ENCODE measurements at regions not wholly inside any gene's neighbourhood (a gene's known extent, or its start where the extent isn't known, plus 50 kb on each side); places are given as distances from the start of the nearest gene placed in this dataset.

- intact Hi-C loops (cut with micrococcal nuclease): no loop called here
- no peak overlapping the region for H3K4me3 Mint-ChIP-seq
Measured at GRCh38 chr3:39587113-39587512, 119.6 kb downstream of the MOBP start.

GRCh38 chr3:39590806-39591205 lies 123.3 kb downstream of the MOBP start:
- no peak overlapping the region for H3K4me3 ChIP-seq (ENCODE audit: low read length)
- H3K4me1 Mint-ChIP-seq: no peaks in the 10 kb centered on the region
- no peak overlapping the region for H3K27ac ChIP-seq (ENCODE audit: low read depth, low read length)
- CTCF ChIA-PET: no interaction called here
- H3K36me3 ChIP-seq (ENCODE audit: control insufficient read depth in 2 of 3, insufficient read depth in 3 of 3, low read length in 3 of 3): no peaks in the 10 kb centered on the region
- no peak for ATAC-seq
- no peaks in the 10 kb centered on the region for H3K27me3 ChIP-seq (ENCODE audit: control insufficient read depth in 2 of 2, insufficient read depth in 2 of 2, low read length in 2 of 2)
- H3K4me1 ChIP-seq (ENCODE audit: control insufficient read depth in 2 of 2, insufficient read depth in 2 of 2, low read length in 2 of 2): no peaks in the 10 kb centered on the region
- H3K27me3 Mint-ChIP-seq: peaks cover 0 to 9% (median 3%) of the 10 kb centered on the region in 5 donors
- intact Hi-C loops (cut with micrococcal nuclease): no loop called here
- H3K27ac Mint-ChIP-seq: no peak overlapping the region
- POLR2A ChIA-PET: no interaction called here
- peaks cover 0 to 10% (median 0%) of the 10 kb centered on the region in 11 donors for H3K9me3 Mint-ChIP-seq
- H3K9me3 ChIP-seq (ENCODE audit: control insufficient read depth in 2 of 3, low read length in 3 of 3): no peaks in the 10 kb centered on the region
- H3K36me3 Mint-ChIP-seq: no peaks in the 10 kb centered on the region
- H3K4me3 Mint-ChIP-seq: no peak overlapping the region
- no peak for DNase-seq

More at GRCh38 chr3:39587113-39587512, 119.6 kb downstream of the MOBP start:
- Mint-ChIP-seq H3K4me1 (no peaks in the 10 kb centered on the region), H3K36me3 (no peaks in the 10 kb centered on the region), H3K27me3 (peaks cover 0 to 11% (median 4%) of the 10 kb centered on the region in 5 donors), H3K27ac (no peak overlapping the region), H3K9me3 (peaks cover 0 to 15% (median 4%) of the 10 kb centered on the region in 11 donors)
- ChIA-PET POLR2A (no interaction called here), CTCF (no interaction called here)
- Histone ChIP-seq H3K27ac (ENCODE audit: low read depth, low read length) (no peak overlapping the region), H3K36me3 (ENCODE audit: control insufficient read depth in 2 of 3, insufficient read depth in 3 of 3, low read length in 3 of 3) (no peaks in the 10 kb centered on the region), H3K9me3 (ENCODE audit: control insufficient read depth in 2 of 3, low read length in 3 of 3) (no peaks in the 10 kb centered on the region), H3K27me3 (ENCODE audit: control insufficient read depth in 2 of 2, insufficient read depth in 2 of 2, low read length in 2 of 2) (no peaks in the 10 kb centered on the region), H3K4me1 (ENCODE audit: control insufficient read depth in 2 of 2, insufficient read depth in 2 of 2, low read length in 2 of 2) (no peaks in the 10 kb centered on the region), H3K4me3 (ENCODE audit: low read length) (no peak overlapping the region)
- DNase-seq (no peak), ATAC-seq (no peak)

DNA sequence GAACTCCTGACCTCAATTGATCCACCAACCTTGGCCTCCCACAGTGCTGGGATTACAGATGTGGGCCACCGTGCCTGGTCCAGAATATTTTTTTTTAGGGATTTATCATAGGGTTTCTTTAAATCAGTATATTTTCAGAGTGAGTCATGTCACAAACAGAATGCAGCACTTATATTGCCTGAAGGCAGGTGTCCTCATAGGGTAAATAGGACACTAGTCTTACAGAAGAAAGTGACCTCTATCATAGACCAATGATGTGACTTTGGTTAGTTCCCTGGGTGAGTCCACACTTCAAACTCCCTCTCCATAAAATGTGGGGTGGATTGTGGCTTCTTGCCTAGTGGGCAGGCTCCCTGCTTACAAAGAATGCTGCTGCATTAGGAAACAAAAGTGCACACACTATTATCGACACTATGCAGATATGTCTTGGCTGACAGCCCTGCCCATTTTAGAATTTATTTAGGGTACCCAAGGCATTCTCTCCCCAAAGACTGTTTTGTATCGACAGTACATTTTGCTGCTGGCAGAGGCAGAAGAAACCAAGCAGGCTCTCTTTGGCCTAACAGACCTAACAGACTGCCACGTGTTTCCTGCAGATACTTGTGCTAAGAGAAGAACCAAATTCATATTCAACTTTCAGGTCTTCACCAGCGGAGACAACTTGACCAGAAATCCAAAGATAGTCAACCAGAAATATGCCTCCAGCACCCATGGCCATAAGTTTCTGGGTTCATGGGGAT lies 125.0 kb downstream of the MOBP start:
- peaks cover 0 to 3% (median 0%) of the 10 kb centered on the region in 11 donors for H3K9me3 Mint-ChIP-seq
- Histone ChIP-seq H3K4me1 (ENCODE audit: control insufficient read depth in 2 of 2, insufficient read depth in 2 of 2, low read length in 2 of 2) (no peaks in the 10 kb centered on the region), H3K36me3 (ENCODE audit: control insufficient read depth in 2 of 3, insufficient read depth in 3 of 3, low read length in 3 of 3) (no peaks in the 10 kb centered on the region), H3K27me3 (ENCODE audit: control insufficient read depth in 2 of 2, insufficient read depth in 2 of 2, low read length in 2 of 2) (no peaks in the 10 kb centered on the region), H3K4me3 (ENCODE audit: low read length) (no peak overlapping the region), H3K27ac (ENCODE audit: low read depth, low read length) (no peak overlapping the region), H3K9me3 (ENCODE audit: control insufficient read depth in 2 of 3, low read length in 3 of 3) (no peaks in the 10 kb centered on the region)
- no peaks in the 10 kb centered on the region for H3K4me1 Mint-ChIP-seq
- no peak for ATAC-seq
- peaks cover 0 to 11% (median 3%) of the 10 kb centered on the region in 5 donors for H3K27me3 Mint-ChIP-seq
- no peak for DNase-seq
- POLR2A ChIA-PET: no interaction called here
- CTCF ChIA-PET: no interaction called here
- H3K4me3 Mint-ChIP-seq: no peak overlapping the region
- H3K27ac Mint-ChIP-seq: no peak overlapping the region
- H3K36me3 Mint-ChIP-seq: no peaks in the 10 kb centered on the region
- intact Hi-C loops (cut with micrococcal nuclease): no loop called here

DNA sequence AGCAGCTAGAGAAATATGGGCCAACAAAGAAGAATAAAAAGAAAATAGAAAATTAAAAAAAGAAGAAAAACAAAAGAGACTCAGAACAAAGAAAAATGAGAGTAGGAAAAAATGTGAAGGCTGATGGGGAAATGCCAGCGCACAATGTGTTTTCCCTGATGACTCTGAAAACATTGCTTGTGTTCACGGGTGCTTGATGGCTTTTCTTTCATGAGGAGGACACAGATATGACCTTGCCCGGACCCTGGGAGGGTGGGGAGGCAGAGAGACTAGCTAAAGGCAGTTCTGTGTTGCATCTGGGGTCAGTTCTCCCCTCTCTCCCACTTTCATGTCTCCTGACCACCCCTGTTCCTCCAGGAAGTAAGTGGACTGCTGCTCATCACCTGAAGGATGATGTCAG lies 125.9 kb downstream of the MOBP start:
- H3K27ac Mint-ChIP-seq: no peak overlapping the region
- POLR2A ChIA-PET: no interaction called here
- intact Hi-C loops (cut with micrococcal nuclease): no loop called here
- Histone ChIP-seq H3K4me3 (ENCODE audit: low read length) (no peak overlapping the region), H3K4me1 (ENCODE audit: control insufficient read depth in 2 of 2, insufficient read depth in 2 of 2, low read length in 2 of 2) (no peaks in the 10 kb centered on the region), H3K27ac (ENCODE audit: low read depth, low read length) (no peak overlapping the region), H3K9me3 (ENCODE audit: control insufficient read depth in 2 of 3, low read length in 3 of 3) (no peaks in the 10 kb centered on the region), H3K27me3 (ENCODE audit: control insufficient read depth in 2 of 2, insufficient read depth in 2 of 2, low read length in 2 of 2) (no peaks in the 10 kb centered on the region), H3K36me3 (ENCODE audit: control insufficient read depth in 2 of 3, insufficient read depth in 3 of 3, low read length in 3 of 3) (no peaks in the 10 kb centered on the region)
- H3K4me1 Mint-ChIP-seq: no peaks in the 10 kb centered on the region
- H3K36me3 Mint-ChIP-seq: no peaks in the 10 kb centered on the region
- CTCF ChIA-PET: interaction anchor here (0.6 kb wide), 1 partner anchor 26 kb away, joined by 3 read pairs; no protein-coding TSS in a partner anchor
- DNase-seq: no peak
- no peak overlapping the region for H3K4me3 Mint-ChIP-seq
- peaks cover 0 to 11% (median 3%) of the 10 kb centered on the region in 5 donors for H3K27me3 Mint-ChIP-seq
- H3K9me3 Mint-ChIP-seq: no peaks in the 10 kb centered on the region
- no peak for ATAC-seq

- CTCF ChIA-PET: no interaction called here
- H3K27me3 ChIP-seq (ENCODE audit: control insufficient read depth in 2 of 2, insufficient read depth in 2 of 2, low read length in 2 of 2): no peaks in the 10 kb centered on the region
- no peaks in the 10 kb centered on the region for H3K4me1 ChIP-seq (ENCODE audit: control insufficient read depth in 2 of 2, insufficient read depth in 2 of 2, low read length in 2 of 2)
- Mint-ChIP-seq H3K36me3 (no peaks in the 10 kb centered on the region), H3K4me1 (no peaks in the 10 kb centered on the region), H3K27me3 (peaks cover 10 to 20% (median 11%) of the 10 kb centered on the region in 5 donors), H3K4me3 (no peak overlapping the region), H3K27ac (no peak overlapping the region), H3K9me3 (peaks cover 0 to 5% (median 0%) of the 10 kb centered on the region in 11 donors)
- no peaks in the 10 kb centered on the region for H3K36me3 ChIP-seq (ENCODE audit: control insufficient read depth in 2 of 3, insufficient read depth in 3 of 3, low read length in 3 of 3)
- no peak overlapping the region for H3K4me3 ChIP-seq (ENCODE audit: low read length)
- POLR2A ChIA-PET: no interaction called here
- DNase-seq: no peak
- no peak overlapping the region for H3K27ac ChIP-seq (ENCODE audit: low read depth, low read length)
- intact Hi-C loops (cut with micrococcal nuclease): no loop called here
- ATAC-seq: no peak
- no peaks in the 10 kb centered on the region for H3K9me3 ChIP-seq (ENCODE audit: control insufficient read depth in 2 of 3, low read length in 3 of 3)
Measured at GRCh38 chr3:39601241-39601640, 133.8 kb downstream of the MOBP start.

DNA sequence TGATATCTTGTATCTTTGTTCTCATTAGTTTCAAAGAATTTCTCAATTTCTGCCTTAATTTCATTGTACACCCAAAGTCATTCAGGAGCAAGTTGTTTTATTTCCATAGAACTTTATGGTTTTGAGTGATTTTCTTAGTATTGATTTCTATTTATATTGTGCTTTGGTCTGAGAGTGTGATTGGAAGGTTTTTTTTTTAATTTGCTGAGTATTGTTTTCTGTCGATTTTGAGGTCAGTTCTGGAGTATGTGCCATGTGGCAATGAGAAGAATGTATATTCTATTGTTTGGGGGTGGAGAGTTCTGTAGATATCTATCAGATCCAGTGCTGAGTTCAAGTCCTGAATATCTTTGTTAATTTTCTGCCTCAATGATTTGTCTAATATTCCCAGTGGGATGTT lies 138.4 kb downstream of the MOBP start:
- Histone ChIP-seq H3K36me3 (ENCODE audit: control insufficient read depth in 2 of 3, insufficient read depth in 3 of 3, low read length in 3 of 3) (no peaks in the 10 kb centered on the region), H3K4me3 (ENCODE audit: low read length) (no peak overlapping the region), H3K9me3 (ENCODE audit: control insufficient read depth in 2 of 3, low read length in 3 of 3) (no peaks in the 10 kb centered on the region), H3K27me3 (ENCODE audit: control insufficient read depth in 2 of 2, insufficient read depth in 2 of 2, low read length in 2 of 2) (no peaks in the 10 kb centered on the region), H3K4me1 (ENCODE audit: control insufficient read depth in 2 of 2, insufficient read depth in 2 of 2, low read length in 2 of 2) (no peaks in the 10 kb centered on the region), H3K27ac (ENCODE audit: low read depth, low read length) (no peak overlapping the region)
- peaks cover 12 to 39% (median 28%) of the 10 kb centered on the region in 5 donors for H3K27me3 Mint-ChIP-seq
- peaks cover 0 to 12% (median 4%) of the 10 kb centered on the region in 11 donors for H3K9me3 Mint-ChIP-seq
- H3K4me1 Mint-ChIP-seq: no peaks in the 10 kb centered on the region
- no peaks in the 10 kb centered on the region for H3K36me3 Mint-ChIP-seq
- no peak for DNase-seq
- ChIA-PET POLR2A (no interaction called here), CTCF (no interaction called here)
- no peak overlapping the region for H3K27ac Mint-ChIP-seq
- no peak overlapping the region for H3K4me3 Mint-ChIP-seq
- intact Hi-C loops (cut with micrococcal nuclease): no loop called here
- ATAC-seq: no peak

GRCh38 chr3:39626198-39626597 lies 158.7 kb downstream of the MOBP start:
- Mint-ChIP-seq H3K27me3 (peaks cover 6 to 20% (median 11%) of the 10 kb centered on the region in 5 donors), H3K36me3 (peaks cover 0 to 4% (median 0%) of the 10 kb centered on the region in 5 donors), H3K27ac (no peak overlapping the region), H3K4me3 (no peak overlapping the region), H3K4me1 (no peaks in the 10 kb centered on the region), H3K9me3 (peaks cover 0 to 40% (median 15%) of the 10 kb centered on the region in 11 donors)
- Histone ChIP-seq H3K27me3 (ENCODE audit: control insufficient read depth in 2 of 2, insufficient read depth in 2 of 2, low read length in 2 of 2) (no peaks in the 10 kb centered on the region), H3K36me3 (ENCODE audit: control insufficient read depth in 2 of 3, insufficient read depth in 3 of 3, low read length in 3 of 3) (no peaks in the 10 kb centered on the region), H3K4me1 (ENCODE audit: control insufficient read depth in 2 of 2, insufficient read depth in 2 of 2, low read length in 2 of 2) (no peaks in the 10 kb centered on the region), H3K4me3 (ENCODE audit: low read length) (no peak overlapping the region), H3K9me3 (ENCODE audit: control insufficient read depth in 2 of 3, low read length in 3 of 3) (peaks cover 0 to 10% (median 7%) of the 10 kb centered on the region in 3 experiments), H3K27ac (ENCODE audit: low read depth, low read length) (no peak overlapping the region)
- intact Hi-C loops (cut with micrococcal nuclease): no loop called here
- ChIA-PET POLR2A (no interaction called here), CTCF (no interaction called here)
- DNase-seq (no peak), ATAC-seq (no peak)

All from naive thymus-derived CD4-positive, alpha-beta T cell (primary cell).